ENCODE measurements at regions not wholly inside any gene's neighbourhood (a gene's known extent, or its start where the extent isn't known, plus 50 kb on each side); places are given as distances from the start of the nearest gene placed in this dataset.

- Histone ChIP-seq H3K27me3 (peaks cover 0 to 42% (median 0%) of the 10 kb centered on the region in 4 donors), H3K4me3 (no peak overlapping the region), H3K9me3 (no peaks in the 10 kb centered on the region), H3K4me1 (no peaks in the 10 kb centered on the region), H3K36me3 (no peaks in the 10 kb centered on the region), H3K27ac (no peak overlapping the region)
- intact Hi-C loops (cut with DNase I) = no loop called here
- WGBS, 2 donors = 86% methylated on average over 1 of the region's 1 CpG; no CpG with 5 or more reads in 1 of the 2 donors
- no peak for TF ChIP-seq CTCF (IDR thresholded peaks at IDR 0.05)
- TF ChIP-seq POLR2A (IDR thresholded peaks at IDR 0.05) = no peak
- no peak for DNase-seq
Observed at GRCh38 chr17:34090593-34090992, 164.5 kb upstream of the CCL2 start.

DNA sequence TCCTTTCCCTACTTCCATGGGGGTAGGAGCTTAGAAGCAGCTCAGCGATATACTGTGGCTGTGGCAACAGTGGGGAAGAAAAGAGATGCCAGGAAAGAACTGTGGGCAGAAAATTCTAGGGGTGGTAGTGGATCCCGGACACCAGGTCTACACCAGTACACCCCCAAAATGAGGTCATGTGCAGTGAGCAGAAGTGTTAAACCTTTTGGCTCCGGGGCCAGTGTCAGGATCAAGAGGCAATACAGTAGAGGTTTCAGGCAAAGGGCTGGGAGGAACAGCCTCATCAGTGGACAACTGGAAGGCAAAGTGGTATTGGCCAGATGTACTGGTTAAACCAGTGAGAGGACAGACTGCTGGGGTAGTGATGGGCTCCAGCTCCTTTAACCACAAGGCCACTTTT, 163.1 kb upstream of the CCL2 start:
- Histone ChIP-seq H3K27me3 (peaks cover 0 to 42% (median 0%) of the 10 kb centered on the region in 4 donors), H3K27ac (no peak overlapping the region), H3K4me3 (no peak overlapping the region), H3K36me3 (no peaks in the 10 kb centered on the region), H3K4me1 (no peaks in the 10 kb centered on the region), H3K9me3 (no peaks in the 10 kb centered on the region)
- no peak for DNase-seq
- TF ChIP-seq CTCF (IDR thresholded peaks at IDR 0.05) = no peak
- no peak for TF ChIP-seq POLR2A (IDR thresholded peaks at IDR 0.05)
- 73 to 84% methylated on average over 3 of the region's 3 CpGs for WGBS, 2 donors
- intact Hi-C loops (cut with DNase I) = no loop called here

- Histone ChIP-seq H3K27ac (no peak overlapping the region), H3K9me3 (no peaks in the 10 kb centered on the region), H3K27me3 (peaks cover 0 to 45% (median 0%) of the 10 kb centered on the region in 4 donors), H3K36me3 (no peaks in the 10 kb centered on the region), H3K4me1 (no peaks in the 10 kb centered on the region), H3K4me3 (no peak overlapping the region)
- intact Hi-C loops (cut with DNase I) = no loop called here
- TF ChIP-seq POLR2A (IDR thresholded peaks at IDR 0.05) (no peak), CTCF (IDR thresholded peaks at IDR 0.05) (no peak)
- DNase-seq = no peak
- 22 to 25% methylated on average over 1 of the region's 1 CpG for WGBS, 2 donors
Observed at GRCh38 chr17:34095106-34095505, 160.0 kb upstream of the CCL2 start.

GRCh38 chr17:34098699-34099098, 156.4 kb upstream of the CCL2 start:
- no peak for DNase-seq
- Histone ChIP-seq H3K36me3 (no peaks in the 10 kb centered on the region), H3K27me3 (peaks cover 0 to 20% (median 0%) of the 10 kb centered on the region in 4 donors), H3K4me1 (no peaks in the 10 kb centered on the region), H3K4me3 (no peak overlapping the region), H3K9me3 (no peaks in the 10 kb centered on the region), H3K27ac (no peak overlapping the region)
- 51 to 52% methylated on average over 5 of the region's 5 CpGs for WGBS, 2 donors
- TF ChIP-seq CTCF (IDR thresholded peaks at IDR 0.05) = no peak
- TF ChIP-seq POLR2A (IDR thresholded peaks at IDR 0.05) = no peak
- intact Hi-C loops (cut with DNase I) = no loop called here

- H3K27ac ChIP-seq = no peak overlapping the region
- intact Hi-C loops (cut with DNase I) = no loop called here
- H3K9me3 ChIP-seq = no peaks in the 10 kb centered on the region
- no peaks in the 10 kb centered on the region for H3K36me3 ChIP-seq
- no peaks in the 10 kb centered on the region for H3K4me1 ChIP-seq
- TF ChIP-seq CTCF (IDR thresholded peaks at IDR 0.05) (no peak), POLR2A (IDR thresholded peaks at IDR 0.05) (no peak)
- H3K27me3 ChIP-seq = peaks cover 0 to 7% (median 0%) of the 10 kb centered on the region in 4 donors
- DNase-seq = no peak
- no peak overlapping the region for H3K4me3 ChIP-seq
- 70 to 72% methylated on average over 8 of the region's 8 CpGs for WGBS, 2 donors
Observed at GRCh38 chr17:34099859-34100515, 155.1 kb upstream of the CCL2 start.

Data from esophagus squamous epithelium (tissue), 5 donors.